PC-3 (cell line): ENCODE measurements at regions not wholly inside any gene's neighbourhood (a gene's known extent, or its start where the extent isn't known, plus 50 kb on each side); places are given as distances from the start of the nearest gene placed in this dataset.

Source experiments
- EZH2phosphoT487 ChIP-seq: fragments of 300-600 bp; sonication (generic); IDR thresholded peaks from 2 replicates; pipeline ENCODE4 v1.6.1; 2018; ENCODE audit warnings: mild to moderate bottlenecking, antibody characterized with exemption, low read length, borderline replicate concordance
- TF ChIP-seq, protein P1 (sequence below): fragments of 300-600 bp; sonication (generic); conservative IDR thresholded peaks from 2 replicates; pipeline ENCODE4 v1.5.1; 2017; ENCODE audit warnings: antibody characterized with exemption, low read depth, mild to moderate bottlenecking, low read length

DNA sequence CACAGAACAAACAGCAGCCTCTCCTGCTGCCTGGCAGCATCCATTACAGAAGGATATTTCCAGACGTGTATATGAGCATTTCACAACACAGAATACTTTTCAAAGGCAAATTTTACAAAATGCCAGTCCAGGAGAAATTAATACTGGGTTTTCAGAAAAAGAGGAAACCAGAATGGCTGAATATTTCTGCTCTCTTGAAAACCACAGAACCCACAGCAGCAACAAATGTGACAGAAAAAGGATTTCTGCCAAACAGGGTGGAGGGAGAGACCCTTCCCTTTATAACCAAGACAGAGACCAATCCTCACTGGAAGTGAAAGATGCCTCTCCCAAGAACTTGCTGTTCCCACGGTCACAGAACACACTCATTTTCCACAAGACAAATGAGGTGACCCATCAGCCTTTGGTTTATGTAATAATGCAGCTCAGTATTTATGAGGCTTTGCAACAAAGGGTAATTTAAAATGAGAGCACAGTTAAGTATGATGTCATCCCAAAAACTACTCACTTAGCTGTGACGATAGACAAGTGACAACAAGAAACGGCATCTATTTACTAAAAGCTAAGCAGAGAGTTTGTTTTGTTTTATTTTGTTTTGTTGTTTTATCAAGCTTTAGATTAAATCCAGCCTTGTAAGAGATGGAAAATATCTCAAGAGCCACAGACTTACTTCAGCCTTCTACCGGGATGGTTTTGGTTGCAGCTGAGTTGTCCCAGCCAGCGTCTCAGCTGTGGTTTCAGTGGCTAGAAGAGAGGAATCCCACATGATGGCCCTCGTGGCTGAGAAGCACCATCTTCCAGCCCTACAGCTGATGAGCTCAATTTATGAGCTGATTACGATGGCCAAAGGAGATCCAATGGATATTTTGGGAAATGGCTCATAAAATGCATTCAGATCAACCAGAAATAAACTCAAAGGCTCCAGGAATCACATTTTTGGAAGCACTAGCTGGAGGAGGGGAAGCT lies 249.3 kb upstream of the AGAP1 start:
- no peak for TF ChIP-seq EZH2phosphoT487
- TF ChIP-seq, protein P1, sequence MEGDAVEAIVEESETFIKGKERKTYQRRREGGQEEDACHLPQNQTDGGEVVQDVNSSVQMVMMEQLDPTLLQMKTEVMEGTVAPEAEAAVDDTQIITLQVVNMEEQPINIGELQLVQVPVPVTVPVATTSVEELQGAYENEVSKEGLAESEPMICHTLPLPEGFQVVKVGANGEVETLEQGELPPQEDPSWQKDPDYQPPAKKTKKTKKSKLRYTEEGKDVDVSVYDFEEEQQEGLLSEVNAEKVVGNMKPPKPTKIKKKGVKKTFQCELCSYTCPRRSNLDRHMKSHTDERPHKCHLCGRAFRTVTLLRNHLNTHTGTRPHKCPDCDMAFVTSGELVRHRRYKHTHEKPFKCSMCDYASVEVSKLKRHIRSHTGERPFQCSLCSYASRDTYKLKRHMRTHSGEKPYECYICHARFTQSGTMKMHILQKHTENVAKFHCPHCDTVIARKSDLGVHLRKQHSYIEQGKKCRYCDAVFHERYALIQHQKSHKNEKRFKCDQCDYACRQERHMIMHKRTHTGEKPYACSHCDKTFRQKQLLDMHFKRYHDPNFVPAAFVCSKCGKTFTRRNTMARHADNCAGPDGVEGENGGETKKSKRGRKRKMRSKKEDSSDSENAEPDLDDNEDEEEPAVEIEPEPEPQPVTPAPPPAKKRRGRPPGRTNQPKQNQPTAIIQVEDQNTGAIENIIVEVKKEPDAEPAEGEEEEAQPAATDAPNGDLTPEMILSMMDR, result no peak
